ENCODE measurements at regions not wholly inside any gene's neighbourhood (a gene's known extent, or its start where the extent isn't known, plus 50 kb on each side); places are given as distances from the start of the nearest gene placed in this dataset.
"Not testable (repeated sequence)": the region's sequence is repeated elsewhere in the genome, so short reads cannot be mapped to it uniquely, and the experiment has no call there.

GRCh38 chr4:9072521-9073220 lies 97.5 kb upstream of the FAM90A26 start:
- H3K9me3 ChIP-seq (ENCODE audit: control insufficient read depth, low read length); H2AK5ac ChIP-seq (ENCODE audit: low read length, severe bottlenecking); H4K91ac ChIP-seq (ENCODE audit: low read length); H3K4me2 ChIP-seq (ENCODE audit: low read length, poor library complexity, severe bottlenecking); H3K14ac ChIP-seq (ENCODE audit: low read length in 2 of 2); H2BK5ac ChIP-seq (ENCODE audit: low read depth, low read length, poor library complexity, severe bottlenecking); H3K4ac ChIP-seq (ENCODE audit: low read depth in 1 of 2, low read length in 2 of 2); H3K4me3 ChIP-seq (ENCODE audit: insufficient read depth in 1 of 2, low read depth in 1 of 2, low read length in 2 of 2); H2AFZ ChIP-seq (ENCODE audit: low read depth, low read length); H3K23ac ChIP-seq (ENCODE audit: low read length in 2 of 2); H3K18ac ChIP-seq (ENCODE audit: low read depth in 1 of 2, low read length in 2 of 2); DNase-seq; H2BK120ac ChIP-seq (ENCODE audit: low read depth, low read length); H3K79me1 ChIP-seq (replicated peaks; ENCODE audit: low read length, poor library complexity, severe bottlenecking); H4K8ac ChIP-seq (ENCODE audit: low read length); H3K27ac ChIP-seq (ENCODE audit: low read length, poor library complexity, severe bottlenecking); H3K27me3 ChIP-seq (ENCODE audit: control insufficient read depth in 1 of 2, insufficient read depth in 1 of 2, low read length in 2 of 2); H2BK15ac ChIP-seq (ENCODE audit: low read depth, poor library complexity, severe bottlenecking); H2BK12ac ChIP-seq (ENCODE audit: low read length in 2 of 2); H3K36me3 ChIP-seq (ENCODE audit: control insufficient read depth in 1 of 2, insufficient read depth in 2 of 2, low read depth in 1 of 2, low read length in 2 of 2); H3K9ac ChIP-seq (ENCODE audit: low read length); H3K4me1 ChIP-seq (ENCODE audit: control insufficient read depth, insufficient read depth, low read depth, low read length): not testable (repeated sequence)
- 76% methylated on average over 14 of the region's 14 CpGs for WGBS

GRCh38 chr4:9067923-9068322 lies 102.3 kb upstream of the FAM90A26 start:
- not testable (repeated sequence) for H2BK12ac ChIP-seq (ENCODE audit: low read length in 2 of 2); H3K4me2 ChIP-seq (ENCODE audit: low read length, poor library complexity, severe bottlenecking); H3K4me1 ChIP-seq (ENCODE audit: control insufficient read depth, insufficient read depth, low read depth, low read length); H3K27ac ChIP-seq (ENCODE audit: low read length, poor library complexity, severe bottlenecking); H2AK5ac ChIP-seq (ENCODE audit: low read length, severe bottlenecking); H3K4me3 ChIP-seq (ENCODE audit: insufficient read depth in 1 of 2, low read depth in 1 of 2, low read length in 2 of 2); H3K14ac ChIP-seq (ENCODE audit: low read length in 2 of 2); H3K27me3 ChIP-seq (ENCODE audit: control insufficient read depth in 1 of 2, insufficient read depth in 1 of 2, low read length in 2 of 2); H3K79me1 ChIP-seq (replicated peaks; ENCODE audit: low read length, poor library complexity, severe bottlenecking); H2AFZ ChIP-seq (ENCODE audit: low read depth, low read length); H3K9me3 ChIP-seq (ENCODE audit: control insufficient read depth, low read length); H3K4ac ChIP-seq (ENCODE audit: low read depth in 1 of 2, low read length in 2 of 2); H4K8ac ChIP-seq (ENCODE audit: low read length); H3K36me3 ChIP-seq (ENCODE audit: control insufficient read depth in 1 of 2, insufficient read depth in 2 of 2, low read depth in 1 of 2, low read length in 2 of 2); H2BK5ac ChIP-seq (ENCODE audit: low read depth, low read length, poor library complexity, severe bottlenecking); DNase-seq; H3K18ac ChIP-seq (ENCODE audit: low read depth in 1 of 2, low read length in 2 of 2); H2BK120ac ChIP-seq (ENCODE audit: low read depth, low read length); H3K23ac ChIP-seq (ENCODE audit: low read length in 2 of 2); H4K91ac ChIP-seq (ENCODE audit: low read length); H3K9ac ChIP-seq (ENCODE audit: low read length); H2BK15ac ChIP-seq (ENCODE audit: low read depth, poor library complexity, severe bottlenecking)
- WGBS = 67% methylated on average over 2 of the region's 2 CpGs

- H3K27me3 ChIP-seq (ENCODE audit: control insufficient read depth in 1 of 2, insufficient read depth in 1 of 2, low read length in 2 of 2); H4K8ac ChIP-seq (ENCODE audit: low read length); H2AFZ ChIP-seq (ENCODE audit: low read depth, low read length); H3K4me2 ChIP-seq (ENCODE audit: low read length, poor library complexity, severe bottlenecking); H3K9me3 ChIP-seq (ENCODE audit: control insufficient read depth, low read length); H3K27ac ChIP-seq (ENCODE audit: low read length, poor library complexity, severe bottlenecking); H2AK5ac ChIP-seq (ENCODE audit: low read length, severe bottlenecking); H3K4ac ChIP-seq (ENCODE audit: low read depth in 1 of 2, low read length in 2 of 2); H3K4me1 ChIP-seq (ENCODE audit: control insufficient read depth, insufficient read depth, low read depth, low read length); H3K79me1 ChIP-seq (replicated peaks; ENCODE audit: low read length, poor library complexity, severe bottlenecking); H2BK5ac ChIP-seq (ENCODE audit: low read depth, low read length, poor library complexity, severe bottlenecking); H3K36me3 ChIP-seq (ENCODE audit: control insufficient read depth in 1 of 2, insufficient read depth in 2 of 2, low read depth in 1 of 2, low read length in 2 of 2); H4K91ac ChIP-seq (ENCODE audit: low read length); H2BK15ac ChIP-seq (ENCODE audit: low read depth, poor library complexity, severe bottlenecking); H3K18ac ChIP-seq (ENCODE audit: low read depth in 1 of 2, low read length in 2 of 2); H2BK120ac ChIP-seq (ENCODE audit: low read depth, low read length); DNase-seq; H2BK12ac ChIP-seq (ENCODE audit: low read length in 2 of 2); H3K4me3 ChIP-seq (ENCODE audit: insufficient read depth in 1 of 2, low read depth in 1 of 2, low read length in 2 of 2); H3K9ac ChIP-seq (ENCODE audit: low read length); H3K23ac ChIP-seq (ENCODE audit: low read length in 2 of 2); H3K14ac ChIP-seq (ENCODE audit: low read length in 2 of 2): not testable (repeated sequence)
- no CpG with 5 or more reads among the region's 5 CpGs for WGBS
These were observed 106.6 kb upstream of the FAM90A26 start for GRCh38 chr4:9063612-9064011.

- DNase-seq; H3K36me3 ChIP-seq (ENCODE audit: control insufficient read depth in 1 of 2, insufficient read depth in 2 of 2, low read depth in 1 of 2, low read length in 2 of 2); H3K18ac ChIP-seq (ENCODE audit: low read depth in 1 of 2, low read length in 2 of 2); H3K27me3 ChIP-seq (ENCODE audit: control insufficient read depth in 1 of 2, insufficient read depth in 1 of 2, low read length in 2 of 2); H2AFZ ChIP-seq (ENCODE audit: low read depth, low read length); H4K91ac ChIP-seq (ENCODE audit: low read length); H3K14ac ChIP-seq (ENCODE audit: low read length in 2 of 2); H2BK12ac ChIP-seq (ENCODE audit: low read length in 2 of 2); H2AK5ac ChIP-seq (ENCODE audit: low read length, severe bottlenecking); H3K27ac ChIP-seq (ENCODE audit: low read length, poor library complexity, severe bottlenecking); H3K9me3 ChIP-seq (ENCODE audit: control insufficient read depth, low read length); H2BK5ac ChIP-seq (ENCODE audit: low read depth, low read length, poor library complexity, severe bottlenecking); H3K4me2 ChIP-seq (ENCODE audit: low read length, poor library complexity, severe bottlenecking); H3K79me1 ChIP-seq (replicated peaks; ENCODE audit: low read length, poor library complexity, severe bottlenecking); H3K4me1 ChIP-seq (ENCODE audit: control insufficient read depth, insufficient read depth, low read depth, low read length); H2BK15ac ChIP-seq (ENCODE audit: low read depth, poor library complexity, severe bottlenecking); H2BK120ac ChIP-seq (ENCODE audit: low read depth, low read length); H3K23ac ChIP-seq (ENCODE audit: low read length in 2 of 2); H3K4ac ChIP-seq (ENCODE audit: low read depth in 1 of 2, low read length in 2 of 2); H4K8ac ChIP-seq (ENCODE audit: low read length); H3K4me3 ChIP-seq (ENCODE audit: insufficient read depth in 1 of 2, low read depth in 1 of 2, low read length in 2 of 2); H3K9ac ChIP-seq (ENCODE audit: low read length): not testable (repeated sequence)
- WGBS = 0% methylated on average over 1 of the region's 3 CpGs
These were observed 145.3 kb upstream of the FAM90A26 start for GRCh38 chr4:9024866-9025265.
